Hepatocyte (in vitro differentiated cells): ENCODE measurements at regions not wholly inside any gene's neighbourhood (a gene's known extent, or its start where the extent isn't known, plus 50 kb on each side); places are given as distances from the start of the nearest gene placed in this dataset. TPM values are rescaled to one million over a fixed set of nuclear protein-coding genes. Genes with fewer than 3 reads are reported as not detected.

ENCODE experiments used
- DNase-seq: peaks from one replicate; pipeline ENCODE4 v3.0.0-alpha.2; 2016; ENCODE audit warnings: low spot score
- H2AFZ ChIP-seq: fragments of 200-600 bp; sonication (generic); 2 replicates; pipeline ENCODE4 v1.6.0; 2016; ENCODE audit warnings: antibody characterized with exemption, mild to moderate bottlenecking
- H3K27ac ChIP-seq: fragments of 200-600 bp; sonication (generic); 2 replicates; pipeline ENCODE4 v1.5.1; 2016; ENCODE audit warnings: mild to moderate bottlenecking
- H3K27me3 ChIP-seq: fragments of 200-600 bp; sonication (generic); 2 replicates; pipeline ENCODE4 v1.6.1; 2016
- H3K36me3 ChIP-seq: fragments of 200-600 bp; sonication (generic); replicated peaks from 2 replicates; pipeline ENCODE4 v1.5.1; 2016; ENCODE audit warnings: low read depth; ENCODE audit not compliant: insufficient read depth
- H3K4me1 ChIP-seq: fragments of 200-600 bp; sonication (generic); 2 replicates; pipeline ENCODE4 v1.5.1; 2016; ENCODE audit warnings: mild to moderate bottlenecking, moderate library complexity; ENCODE audit not compliant: insufficient read depth
- H3K4me2 ChIP-seq: fragments of 200-600 bp; sonication (generic); 2 replicates; pipeline ENCODE4 v1.6.0; 2016
- H3K4me3 ChIP-seq: fragments of 200-600 bp; sonication (generic); 2 replicates; pipeline ENCODE4 v1.5.1; 2016; ENCODE audit warnings: mild to moderate bottlenecking
- H3K79me2 ChIP-seq: fragments of 200-600 bp; sonication (generic); 2 replicates; pipeline ENCODE4 v1.6.0; 2017; ENCODE audit warnings: mild to moderate bottlenecking
- H3K9me2 ChIP-seq: fragments of 200-600 bp; sonication (generic); replicated peaks from 2 replicates; pipeline ENCODE4 v1.6.0; 2017; ENCODE audit warnings: mild to moderate bottlenecking; ENCODE audit not compliant: insufficient read depth
- H3K9me3 ChIP-seq: fragments of 200-600 bp; sonication (generic); 2 replicates; pipeline ENCODE4 v1.5.1; 2016; ENCODE audit warnings: low read depth, mild to moderate bottlenecking
- H4K20me1 ChIP-seq: fragments of 200-600 bp; sonication (generic); 2 replicates; pipeline ENCODE4 v1.6.0; 2016; ENCODE audit warnings: mild to moderate bottlenecking; ENCODE audit not compliant: insufficient read depth, poor library complexity, severe bottlenecking
- EZH2 ChIP-seq: fragments of 200-600 bp; sonication (generic); IDR thresholded peaks from 2 replicates; pipeline ENCODE4 v1.6.1; 2016; ENCODE audit warnings: antibody characterized with exemption, mild to moderate bottlenecking, borderline replicate concordance
- EZH2phosphoT487 ChIP-seq: fragments of 200-600 bp; sonication (generic); IDR thresholded peaks from one replicate; pipeline ENCODE4 v1.6.1; 2018; ENCODE audit warnings: antibody characterized with exemption, mild to moderate bottlenecking, low read depth, moderate library complexity; ENCODE audit not compliant: unreplicated experiment, severe bottlenecking
- WGBS: methylation state at CpG from one replicate; pipeline ENCODE4 v1.1.6; 2016; ENCODE audit warnings: low lambda C conversion rate; ENCODE audit errors: missing lambda C conversion rate; 5-methylcytosine and 5-hydroxymethylcytosine counted together
- small RNA-seq: library from RNA; depleted of rRNA; stranded (forward); fragments of <200 nt; gene quantifications from one replicate; pipeline ENCODE3, GENCODE V24; 2014
- TF ChIP-seq, protein P1 (sequence below): fragments of 200-600 bp; sonication (generic); IDR thresholded peaks from 2 replicates; pipeline ENCODE4 v1.5.1; 2016; ENCODE audit warnings: antibody characterized with exemption, mild to moderate bottlenecking; ENCODE audit not compliant: poor library complexity

DNA sequence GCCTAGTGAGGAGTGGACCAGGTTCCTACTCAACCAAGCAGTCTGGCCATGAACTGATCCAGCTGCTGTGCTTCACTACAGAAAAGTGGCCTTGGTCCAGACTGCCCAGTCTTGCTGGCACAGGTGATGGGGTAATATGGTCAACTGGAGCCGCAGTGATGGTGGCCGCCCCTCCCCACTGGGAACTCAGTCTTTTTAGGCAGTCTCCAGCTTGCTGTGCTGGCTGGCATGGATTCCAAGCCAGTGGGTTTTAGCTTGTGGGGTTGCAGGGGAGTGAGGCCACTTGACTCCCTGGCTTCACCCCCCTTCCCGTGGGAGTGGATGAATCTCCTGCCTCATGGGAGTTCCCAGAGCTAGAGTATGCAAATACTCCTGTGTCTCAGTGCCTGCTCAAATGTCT lies 52.7 kb upstream of the CDK6 start:
- Histone ChIP-seq H3K79me2 (no peaks in the 10 kb centered on the region), H3K9me3 (no peaks in the 10 kb centered on the region), H3K4me3 (no peak overlapping the region), H3K27me3 (no peaks in the 10 kb centered on the region), H2AFZ (no peak overlapping the region), H3K4me1 (no peaks in the 10 kb centered on the region), H3K4me2 (no peak overlapping the region), H4K20me1 (no peaks in the 10 kb centered on the region), H3K9me2 (no peaks in the 10 kb centered on the region), H3K36me3 (no peaks in the 10 kb centered on the region), H3K27ac (no peak overlapping the region)
- WGBS = 96% methylated on average over 3 of the region's 3 CpGs
- TF ChIP-seq EZH2 (no peak), EZH2phosphoT487 (no peak)
- TF ChIP-seq, protein P1, sequence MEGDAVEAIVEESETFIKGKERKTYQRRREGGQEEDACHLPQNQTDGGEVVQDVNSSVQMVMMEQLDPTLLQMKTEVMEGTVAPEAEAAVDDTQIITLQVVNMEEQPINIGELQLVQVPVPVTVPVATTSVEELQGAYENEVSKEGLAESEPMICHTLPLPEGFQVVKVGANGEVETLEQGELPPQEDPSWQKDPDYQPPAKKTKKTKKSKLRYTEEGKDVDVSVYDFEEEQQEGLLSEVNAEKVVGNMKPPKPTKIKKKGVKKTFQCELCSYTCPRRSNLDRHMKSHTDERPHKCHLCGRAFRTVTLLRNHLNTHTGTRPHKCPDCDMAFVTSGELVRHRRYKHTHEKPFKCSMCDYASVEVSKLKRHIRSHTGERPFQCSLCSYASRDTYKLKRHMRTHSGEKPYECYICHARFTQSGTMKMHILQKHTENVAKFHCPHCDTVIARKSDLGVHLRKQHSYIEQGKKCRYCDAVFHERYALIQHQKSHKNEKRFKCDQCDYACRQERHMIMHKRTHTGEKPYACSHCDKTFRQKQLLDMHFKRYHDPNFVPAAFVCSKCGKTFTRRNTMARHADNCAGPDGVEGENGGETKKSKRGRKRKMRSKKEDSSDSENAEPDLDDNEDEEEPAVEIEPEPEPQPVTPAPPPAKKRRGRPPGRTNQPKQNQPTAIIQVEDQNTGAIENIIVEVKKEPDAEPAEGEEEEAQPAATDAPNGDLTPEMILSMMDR = no peak
- no peak for DNase-seq

Small RNAs in the stretch of these regions (small RNA-seq; reads per million reads assigned to genes)
- not detected for gene RN7SL7P
